ENCODE measurements at regions not wholly inside any gene's neighbourhood (a gene's known extent, or its start where the extent isn't known, plus 50 kb on each side); places are given as distances from the start of the nearest gene placed in this dataset.

- no TSS peak for BruUV-seq (replicated peaks)
- H3K9me3 ChIP-seq (ENCODE audit: low read length): no peaks in the 10 kb centered on the region
- H3K27ac ChIP-seq (ENCODE audit: low read depth, low read length, poor library complexity, severe bottlenecking): no peak overlapping the region
- no peak overlapping the region for H2AFZ ChIP-seq (ENCODE audit: low read length)
- no peaks in the 10 kb centered on the region for H3K4me1 ChIP-seq (ENCODE audit: insufficient read depth, low read length, poor library complexity, severe bottlenecking)
- no peak overlapping the region for H3K4me3 ChIP-seq (ENCODE audit: low read depth, low read length, poor library complexity, severe bottlenecking)
- no peaks in the 10 kb centered on the region for H3K79me2 ChIP-seq (ENCODE audit: insufficient read depth, low read depth, low read length)
- no peak for TF ChIP-seq EZH2phosphoT487 (IDR thresholded peaks at IDR 0.05; ENCODE audit: borderline replicate concordance, low read depth, low read length)
- no peak for TF ChIP-seq CTCF (conservative IDR thresholded peaks at IDR 0.05; ENCODE audit: low read length)
- intact Hi-C loops (cut with micrococcal nuclease; ENCODE audit: unreplicated experiment): no loop called here
- CTCF ChIA-PET (ENCODE audit: unreplicated experiment): no interaction called here
- no peak for DNase-seq (ENCODE audit: low spot score)
- H3K4me2 ChIP-seq (ENCODE audit: low read length): no peak overlapping the region
- POLR2A ChIA-PET: no interaction called here
- H4K20me1 ChIP-seq (ENCODE audit: insufficient read depth, low read length): no peaks in the 10 kb centered on the region
- no peaks in the 10 kb centered on the region for H3K9me2 ChIP-seq (ENCODE audit: insufficient read depth, low read length)
- H3K36me3 ChIP-seq (ENCODE audit: insufficient read depth, low read length): no peaks in the 10 kb centered on the region
Measured at GRCh38 chr5:87152886-87153285, 114.8 kb upstream of the RASA1 start.

DNA sequence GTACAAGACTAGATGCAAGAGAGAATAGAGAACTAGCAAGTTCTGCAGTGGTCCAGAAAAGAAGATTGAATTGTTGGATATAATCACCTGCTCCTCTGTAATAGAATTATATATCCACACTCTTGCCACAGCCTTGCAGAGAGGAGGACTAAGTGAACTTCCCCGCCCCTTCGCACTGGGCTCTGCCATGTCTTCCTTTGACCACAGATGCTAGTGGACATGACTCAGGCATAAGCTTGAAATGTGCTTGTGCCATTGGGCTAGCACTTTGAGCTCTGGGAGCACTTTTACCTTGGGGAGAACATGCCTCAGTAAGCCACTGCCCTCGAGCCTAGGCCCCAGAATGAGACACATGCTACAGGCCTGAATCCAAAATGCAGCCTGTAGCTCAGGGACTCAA is 113.5 kb upstream of the RASA1 start:
- Histone ChIP-seq H3K79me2 (ENCODE audit: insufficient read depth, low read depth, low read length) (no peaks in the 10 kb centered on the region), H3K9me3 (ENCODE audit: low read length) (no peaks in the 10 kb centered on the region), H3K4me2 (ENCODE audit: low read length) (no peak overlapping the region), H3K27ac (ENCODE audit: low read depth, low read length, poor library complexity, severe bottlenecking) (no peak overlapping the region), H3K9me2 (ENCODE audit: insufficient read depth, low read length) (no peaks in the 10 kb centered on the region), H2AFZ (ENCODE audit: low read length) (no peak overlapping the region), H3K36me3 (ENCODE audit: insufficient read depth, low read length) (no peaks in the 10 kb centered on the region), H3K4me3 (ENCODE audit: low read depth, low read length, poor library complexity, severe bottlenecking) (no peak overlapping the region), H4K20me1 (ENCODE audit: insufficient read depth, low read length) (no peaks in the 10 kb centered on the region), H3K4me1 (ENCODE audit: insufficient read depth, low read length, poor library complexity, severe bottlenecking) (no peaks in the 10 kb centered on the region)
- ChIA-PET POLR2A (no interaction called here), CTCF (ENCODE audit: unreplicated experiment) (no interaction called here)
- no TSS peak for BruUV-seq (replicated peaks)
- intact Hi-C loops (cut with micrococcal nuclease; ENCODE audit: unreplicated experiment): no loop called here
- no peak for DNase-seq (ENCODE audit: low spot score)
- TF ChIP-seq EZH2phosphoT487 (IDR thresholded peaks at IDR 0.05; ENCODE audit: borderline replicate concordance, low read depth, low read length) (no peak), CTCF (conservative IDR thresholded peaks at IDR 0.05; ENCODE audit: low read length) (no peak)

DNA sequence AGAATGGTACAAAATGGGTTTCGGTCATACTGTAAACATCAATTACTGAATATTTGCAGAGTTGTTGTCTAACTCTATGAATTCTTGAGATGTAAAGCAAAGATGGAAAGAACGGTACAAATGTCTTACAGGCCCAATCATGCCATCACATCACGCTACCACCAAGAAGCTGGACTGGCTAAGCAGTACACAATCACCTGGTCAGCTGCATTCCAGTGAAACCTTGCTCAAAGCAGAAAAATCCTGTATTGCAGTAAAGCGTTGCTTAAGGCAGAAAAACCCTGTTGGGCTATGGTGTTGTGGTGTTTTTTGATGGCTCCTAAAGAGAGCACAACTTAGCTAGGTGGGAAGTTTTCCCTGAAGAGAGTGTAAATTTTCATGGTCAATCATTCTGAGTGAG is 112.6 kb upstream of the RASA1 start:
- Histone ChIP-seq H3K4me2 (ENCODE audit: low read length) (no peak overlapping the region), H3K4me3 (ENCODE audit: low read depth, low read length, poor library complexity, severe bottlenecking) (no peak overlapping the region), H2AFZ (ENCODE audit: low read length) (no peak overlapping the region), H3K9me2 (ENCODE audit: insufficient read depth, low read length) (no peaks in the 10 kb centered on the region), H4K20me1 (ENCODE audit: insufficient read depth, low read length) (no peaks in the 10 kb centered on the region), H3K9me3 (ENCODE audit: low read length) (no peaks in the 10 kb centered on the region), H3K27ac (ENCODE audit: low read depth, low read length, poor library complexity, severe bottlenecking) (no peak overlapping the region), H3K36me3 (ENCODE audit: insufficient read depth, low read length) (no peaks in the 10 kb centered on the region), H3K4me1 (ENCODE audit: insufficient read depth, low read length, poor library complexity, severe bottlenecking) (no peaks in the 10 kb centered on the region), H3K79me2 (ENCODE audit: insufficient read depth, low read depth, low read length) (no peaks in the 10 kb centered on the region)
- no TSS peak for BruUV-seq (replicated peaks)
- DNase-seq (ENCODE audit: low spot score): no peak
- no peak for TF ChIP-seq CTCF (conservative IDR thresholded peaks at IDR 0.05; ENCODE audit: low read length)
- no peak for TF ChIP-seq EZH2phosphoT487 (IDR thresholded peaks at IDR 0.05; ENCODE audit: borderline replicate concordance, low read depth, low read length)
- ChIA-PET CTCF (ENCODE audit: unreplicated experiment) (no interaction called here), POLR2A (interaction anchor here (0.6 kb wide), 1 partner anchor 11 kb away, joined by 3 read pairs; no protein-coding TSS in a partner anchor)
- intact Hi-C loops (cut with micrococcal nuclease; ENCODE audit: unreplicated experiment): no loop called here

Data from OCI-LY7 (cell line).